Natural killer cell (primary cell): ENCODE measurements at regions not wholly inside any gene's neighbourhood (a gene's known extent, or its start where the extent isn't known, plus 50 kb on each side); places are given as distances from the start of the nearest gene placed in this dataset.

ENCODE experiments used
- ATAC-seq, 3 donors: fragments of 150-1000 bp in 2 of 3; fragments of 200-7000 bp in 1 of 3; cut with Tn5 transposase; 1 replicate in 1 of 3; 2 replicates in 2 of 3; pipeline ENCODE4 v1.10.0; 2021; ENCODE audit warnings: mild to moderate bottlenecking in 2 of 3, moderate library complexity in 2 of 3
- DNase-seq, 2 donors: peaks; one replicate each; pipeline versions ENCODE4 v3.0.0 to v3.0.0-alpha.2; 2013 to 2021; ENCODE audit warnings: mixed read lengths in 1 of 2
- H3K27ac ChIP-seq: one replicate; pipeline ENCODE4 v1.5.1; 2013; ENCODE audit warnings: mild to moderate bottlenecking, low read length
- H3K27me3 ChIP-seq: one replicate; pipeline ENCODE4 v1.6.1; 2013; ENCODE audit warnings: low read length; ENCODE audit not compliant: control insufficient read depth, insufficient read depth
- H3K36me3 ChIP-seq: one replicate; pipeline ENCODE4 v1.6.1; 2013; ENCODE audit warnings: low read length; ENCODE audit not compliant: control insufficient read depth, insufficient read depth
- H3K4me1 ChIP-seq: one replicate; pipeline ENCODE4 v1.6.1; 2013; ENCODE audit warnings: low read length; ENCODE audit not compliant: control insufficient read depth, insufficient read depth
- H3K4me3 ChIP-seq: one replicate; pipeline ENCODE4 v1.5.1; 2013; ENCODE audit warnings: low read length
- H3K9me3 ChIP-seq: one replicate; pipeline ENCODE4 v1.6.1; 2013; ENCODE audit warnings: low read length; ENCODE audit not compliant: control insufficient read depth, insufficient read depth
- H3K27ac Mint-ChIP-seq, 2 donors: one replicate each; pipeline ENCODE4 v1.8.0; 2022; ENCODE audit warnings: mild to moderate bottlenecking in 2 of 2, mixed read lengths in 2 of 2, moderate library complexity in 1 of 2
- H3K27me3 Mint-ChIP-seq, 2 donors: one replicate each; pipeline ENCODE4 v1.8.0; 2022; ENCODE audit warnings: low read depth in 2 of 2, mixed read lengths in 2 of 2
- H3K36me3 Mint-ChIP-seq: one replicate; pipeline ENCODE4 v1.8.0; 2022; ENCODE audit warnings: mixed read lengths
- H3K4me1 Mint-ChIP-seq, 2 donors: one replicate each; pipeline ENCODE4 v1.8.0; 2022; ENCODE audit warnings: mixed read lengths in 2 of 2
- H3K4me3 Mint-ChIP-seq: one replicate; pipeline ENCODE4 v1.8.0; 2022; ENCODE audit warnings: mild to moderate bottlenecking, moderate library complexity, mixed read lengths
- H3K9me3 Mint-ChIP-seq, 2 donors: one replicate each; pipeline ENCODE4 v1.8.0; 2022; ENCODE audit warnings: mixed read lengths in 2 of 2
- WGBS: methylation state at CpG from one replicate; pipeline ENCODE4 v1.1.7; 2013; ENCODE audit warnings: missing lambda C conversion rate; ENCODE audit not compliant: insufficient coverage; 5-methylcytosine and 5-hydroxymethylcytosine counted together
- intact Hi-C: fragments of 100-400 bp; cut with micrococcal nuclease; formaldehyde crosslinking; loops from one replicate; pipeline ENCODE4 v1.14.2; 2022
- TF ChIP-seq, protein P1 (sequence below): fragments of 200-600 bp; IDR thresholded peaks from one replicate; pipeline ENCODE4 v1.8.0; 2022; ENCODE audit warnings: antibody characterized with exemption

DNA sequence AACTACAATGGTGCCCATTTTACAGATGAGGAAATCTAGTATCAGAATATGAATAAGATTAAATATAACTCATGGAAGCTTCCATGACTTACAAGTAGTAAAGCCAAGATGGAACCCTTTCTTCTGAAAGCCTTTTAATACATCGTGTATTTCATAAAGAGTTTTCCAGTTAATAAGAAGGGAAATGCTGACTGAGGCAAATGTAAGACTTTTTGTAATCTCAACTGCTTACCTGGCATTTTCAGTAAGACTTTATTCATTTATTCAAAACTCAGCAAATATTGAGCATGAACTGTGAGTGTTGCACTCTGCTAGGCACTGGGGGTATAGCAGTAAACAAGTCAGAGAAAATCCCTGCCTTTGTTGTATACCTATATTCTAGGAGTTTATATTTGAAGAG lies 256.4 kb upstream of the THRB start:
- no peak overlapping the region for H3K27ac ChIP-seq
- no peak for ATAC-seq
- intact Hi-C loops, result no loop called here

DNA sequence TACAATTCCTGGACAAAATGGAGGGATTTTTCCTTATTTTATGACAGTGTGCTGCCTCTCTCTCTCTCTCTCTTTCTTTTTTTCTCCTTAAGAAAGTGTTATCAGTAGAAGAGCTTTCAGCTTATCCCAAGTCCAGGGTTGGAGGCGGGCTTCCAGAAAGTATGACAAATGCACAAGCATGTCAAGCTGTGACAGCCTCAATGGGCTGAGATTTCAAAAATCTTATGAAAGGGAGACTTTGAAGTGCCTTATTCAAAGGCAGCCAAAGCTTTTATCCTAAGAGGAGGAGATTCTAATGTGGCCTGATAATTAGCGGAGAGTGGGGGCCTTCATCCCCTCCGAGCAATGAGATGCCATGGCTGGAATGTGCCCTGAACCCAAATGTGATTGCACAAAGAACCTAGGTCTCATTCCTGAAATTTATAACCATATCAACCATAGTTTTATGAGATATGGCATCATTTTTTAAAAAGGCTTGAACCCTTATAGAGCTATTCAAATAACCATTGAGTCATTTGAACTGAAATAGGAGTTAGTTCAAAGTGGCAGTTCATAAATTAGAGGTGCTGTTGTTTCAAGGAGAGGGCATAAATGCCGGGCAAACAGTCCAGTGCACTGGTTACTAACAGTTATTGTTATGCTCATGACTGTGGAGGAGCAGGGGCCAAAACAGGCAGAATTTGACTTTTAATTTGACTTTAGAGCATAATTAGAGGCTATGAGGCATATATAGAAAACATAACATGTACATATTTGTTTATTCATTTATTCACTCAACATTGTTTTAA lies 261.6 kb upstream of the THRB start:
- H3K27ac ChIP-seq, result no peak overlapping the region
- no peak overlapping the region for H3K4me3 ChIP-seq
- no peaks in the 10 kb centered on the region for H3K9me3 ChIP-seq
- Mint-ChIP-seq H3K9me3 (no peaks in the 10 kb centered on the region), H3K4me3 (no peak overlapping the region), H3K27me3 (peaks cover 0 to 14% of the 10 kb centered on the region in 2 donors), H3K4me1 (no peaks in the 10 kb centered on the region), H3K36me3 (no peaks in the 10 kb centered on the region), H3K27ac (no peak overlapping the region)
- WGBS, result 66% methylated on average over 4 of the region's 4 CpGs
- no peaks in the 10 kb centered on the region for H3K4me1 ChIP-seq
- H3K36me3 ChIP-seq, result no peaks in the 10 kb centered on the region
- H3K27me3 ChIP-seq, result no peaks in the 10 kb centered on the region
- TF ChIP-seq, protein P1, sequence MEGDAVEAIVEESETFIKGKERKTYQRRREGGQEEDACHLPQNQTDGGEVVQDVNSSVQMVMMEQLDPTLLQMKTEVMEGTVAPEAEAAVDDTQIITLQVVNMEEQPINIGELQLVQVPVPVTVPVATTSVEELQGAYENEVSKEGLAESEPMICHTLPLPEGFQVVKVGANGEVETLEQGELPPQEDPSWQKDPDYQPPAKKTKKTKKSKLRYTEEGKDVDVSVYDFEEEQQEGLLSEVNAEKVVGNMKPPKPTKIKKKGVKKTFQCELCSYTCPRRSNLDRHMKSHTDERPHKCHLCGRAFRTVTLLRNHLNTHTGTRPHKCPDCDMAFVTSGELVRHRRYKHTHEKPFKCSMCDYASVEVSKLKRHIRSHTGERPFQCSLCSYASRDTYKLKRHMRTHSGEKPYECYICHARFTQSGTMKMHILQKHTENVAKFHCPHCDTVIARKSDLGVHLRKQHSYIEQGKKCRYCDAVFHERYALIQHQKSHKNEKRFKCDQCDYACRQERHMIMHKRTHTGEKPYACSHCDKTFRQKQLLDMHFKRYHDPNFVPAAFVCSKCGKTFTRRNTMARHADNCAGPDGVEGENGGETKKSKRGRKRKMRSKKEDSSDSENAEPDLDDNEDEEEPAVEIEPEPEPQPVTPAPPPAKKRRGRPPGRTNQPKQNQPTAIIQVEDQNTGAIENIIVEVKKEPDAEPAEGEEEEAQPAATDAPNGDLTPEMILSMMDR, result no peak
- DNase-seq (no peak), ATAC-seq (no peak)
- intact Hi-C loops, result no loop called here

More for the DNA sequence above, 256.4 kb upstream of the THRB start:
- Mint-ChIP-seq H3K4me1 (no peaks in the 10 kb centered on the region), H3K27ac (no peak overlapping the region), H3K27me3 (peaks cover 0 to 15% of the 10 kb centered on the region in 2 donors), H3K4me3 (no peak overlapping the region), H3K36me3 (no peaks in the 10 kb centered on the region), H3K9me3 (no peaks in the 10 kb centered on the region)
- Histone ChIP-seq H3K27me3 (no peaks in the 10 kb centered on the region), H3K4me1 (no peaks in the 10 kb centered on the region), H3K9me3 (no peaks in the 10 kb centered on the region), H3K36me3 (no peaks in the 10 kb centered on the region), H3K4me3 (no peak overlapping the region)
- TF ChIP-seq, protein P1, result no peak
- no CpG with 5 or more reads among the region's 1 CpG for WGBS
- no peak for DNase-seq

DNA sequence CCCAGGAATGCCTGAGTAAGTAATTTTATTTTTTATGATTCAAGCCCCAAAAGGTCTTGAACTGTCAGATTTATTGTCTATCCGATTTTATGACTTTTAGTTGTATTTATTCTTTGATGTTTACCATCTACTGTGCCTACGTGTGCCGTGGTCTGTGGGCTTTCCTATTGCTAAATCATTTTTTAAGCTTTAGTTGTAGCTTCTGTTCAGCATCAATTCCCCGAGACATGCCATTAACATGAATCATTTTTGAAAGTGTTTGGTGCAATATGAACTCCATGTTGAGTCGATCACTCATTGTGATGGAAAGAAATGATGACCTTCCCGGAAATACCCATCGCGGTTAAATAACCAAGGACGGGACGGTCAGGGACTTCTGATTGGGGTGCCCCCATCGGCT lies 268.7 kb upstream of the THRB start:
- no peak overlapping the region for H3K27ac Mint-ChIP-seq
- H3K27me3 Mint-ChIP-seq, result peaks cover 5 to 12% of the 10 kb centered on the region in 2 donors
- H3K4me1 ChIP-seq, result no peaks in the 10 kb centered on the region
- no peaks in the 10 kb centered on the region for H3K4me1 Mint-ChIP-seq
- TF ChIP-seq, protein P1, result no peak
- no peaks in the 10 kb centered on the region for H3K36me3 ChIP-seq
- no peaks in the 10 kb centered on the region for H3K9me3 ChIP-seq
- H3K27ac ChIP-seq, result no peak overlapping the region
- H3K27me3 ChIP-seq, result no peaks in the 10 kb centered on the region
- ATAC-seq (no peak), DNase-seq (no peak)
- no peaks in the 10 kb centered on the region for H3K9me3 Mint-ChIP-seq
- intact Hi-C loops, result no loop called here
- H3K36me3 Mint-ChIP-seq, result no peaks in the 10 kb centered on the region
- no peak overlapping the region for H3K4me3 ChIP-seq
- 86% methylated on average over 11 of the region's 11 CpGs for WGBS
- no peak overlapping the region for H3K4me3 Mint-ChIP-seq
